ENCODE measurements at regions not wholly inside any gene's neighbourhood (a gene's known extent, or its start where the extent isn't known, plus 50 kb on each side); places are given as distances from the start of the nearest gene placed in this dataset.

DNA sequence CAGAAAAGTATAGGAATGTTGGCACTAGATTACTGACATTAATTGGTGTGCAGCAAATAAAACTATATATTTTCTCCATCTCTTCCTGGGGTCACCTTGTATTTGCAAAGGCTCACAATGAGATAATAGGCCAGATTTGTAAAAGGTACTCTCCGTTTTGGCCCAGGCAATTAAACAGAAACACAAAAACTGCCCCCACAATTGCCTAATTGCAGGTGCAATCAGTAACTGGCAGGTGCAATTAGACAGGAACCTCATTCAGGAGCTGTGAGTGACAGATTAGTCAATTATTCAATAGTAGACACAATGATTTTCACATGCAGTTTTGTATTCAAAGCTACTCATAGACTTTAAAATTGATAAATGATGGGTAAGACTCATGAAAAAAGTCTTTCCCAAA, 451.4 kb upstream of the ID2 start:
- H3K4me3 ChIP-seq (replicated peaks in 1 of 2; ENCODE audit: low read depth in 1 of 2, low read length in 2 of 2): no peak overlapping the region
- TF ChIP-seq CEBPB (IDR thresholded peaks at IDR 0.05; ENCODE audit: low read depth): no peak
- TF ChIP-seq EZH2phosphoT487 (IDR thresholded peaks at IDR 0.05; ENCODE audit: borderline replicate concordance): no peak
- no peak for TF ChIP-seq EGR1 (IDR thresholded peaks at IDR 0.05; ENCODE audit: low read depth)
- TF ChIP-seq, protein P1, sequence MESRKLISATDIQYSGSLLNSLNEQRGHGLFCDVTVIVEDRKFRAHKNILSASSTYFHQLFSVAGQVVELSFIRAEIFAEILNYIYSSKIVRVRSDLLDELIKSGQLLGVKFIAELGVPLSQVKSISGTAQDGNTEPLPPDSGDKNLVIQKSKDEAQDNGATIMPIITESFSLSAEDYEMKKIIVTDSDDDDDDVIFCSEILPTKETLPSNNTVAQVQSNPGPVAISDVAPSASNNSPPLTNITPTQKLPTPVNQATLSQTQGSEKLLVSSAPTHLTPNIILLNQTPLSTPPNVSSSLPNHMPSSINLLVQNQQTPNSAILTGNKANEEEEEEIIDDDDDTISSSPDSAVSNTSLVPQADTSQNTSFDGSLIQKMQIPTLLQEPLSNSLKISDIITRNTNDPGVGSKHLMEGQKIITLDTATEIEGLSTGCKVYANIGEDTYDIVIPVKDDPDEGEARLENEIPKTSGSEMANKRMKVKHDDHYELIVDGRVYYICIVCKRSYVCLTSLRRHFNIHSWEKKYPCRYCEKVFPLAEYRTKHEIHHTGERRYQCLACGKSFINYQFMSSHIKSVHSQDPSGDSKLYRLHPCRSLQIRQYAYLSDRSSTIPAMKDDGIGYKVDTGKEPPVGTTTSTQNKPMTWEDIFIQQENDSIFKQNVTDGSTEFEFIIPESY (IDR thresholded peaks at IDR 0.05; ENCODE audit: extremely low read depth, insufficient replicate concordance, low read length): no peak
- TF ChIP-seq POLR2A (IDR thresholded peaks at IDR 0.05; ENCODE audit: borderline replicate concordance, extremely low read depth, insufficient read depth, insufficient read length): no peak
- TF ChIP-seq YY1 (IDR thresholded peaks at IDR 0.05; ENCODE audit: extremely low read depth, insufficient replicate concordance, low read depth, low read length): no peak
- TF ChIP-seq CBX3 (IDR thresholded peaks at IDR 0.05; ENCODE audit: low read depth): no peak
- TF ChIP-seq REST (IDR thresholded peaks at IDR 0.05; ENCODE audit: low read depth): no peak
- no peak for TF ChIP-seq ZFX (IDR thresholded peaks at IDR 0.05)
- TF ChIP-seq EZH2 (IDR thresholded peaks at IDR 0.05): no peak
- ChIA-PET RAD21 (ENCODE audit: low non-redundant PET in 1 of 2, low total read pairs in 2 of 2, uncharacterized antibody in 2 of 2, unreplicated experiment in 2 of 2) (no interaction called here), POLR2A (no interaction called here), CTCF (no interaction called here)
- H3K9ac ChIP-seq (ENCODE audit: low read length): no peak overlapping the region
- no peaks in the 10 kb centered on the region for H4K20me1 ChIP-seq (ENCODE audit: insufficient read depth)
- H3K27me3 ChIP-seq (ENCODE audit: insufficient read depth, low read length): no peaks in the 10 kb centered on the region
- ATAC-seq (no peak), DNase-seq (ENCODE audit: low read depth, low spot score) (no peak)
- no peaks in the 10 kb centered on the region for H3K9me3 ChIP-seq (ENCODE audit: control insufficient read depth in 1 of 2, insufficient read depth in 1 of 2, low read depth in 1 of 2, low read length in 2 of 2)
- no peaks in the 10 kb centered on the region for H3K9me2 ChIP-seq (ENCODE audit: insufficient read depth)
- no peak overlapping the region for H3K4me2 ChIP-seq (ENCODE audit: low read length)
- peaks cover 2 to 10% of the 10 kb centered on the region in 2 experiments; a peak in 3 of 4 replicates for H3K4me1 ChIP-seq (ENCODE audit: control insufficient read depth in 1 of 2, insufficient read depth in 2 of 2, low read length in 2 of 2)
- H3K36me3 ChIP-seq (ENCODE audit: control insufficient read depth in 1 of 2, insufficient read depth in 2 of 2, low read length in 2 of 2): no peaks in the 10 kb centered on the region
- no peak overlapping the region for H3K27ac ChIP-seq (ENCODE audit: low read depth, low read length)
- intact Hi-C loops (cut with micrococcal nuclease): no loop called here
- no peak overlapping the region for H2AFZ ChIP-seq (ENCODE audit: low read depth, low read length, poor library complexity, severe bottlenecking)
- H3K79me2 ChIP-seq (ENCODE audit: insufficient read depth, low read length): no peaks in the 10 kb centered on the region
- BruUV-seq (replicated peaks): no TSS peak
